HepG2 (cell line): ENCODE measurements at regions not wholly inside any gene's neighbourhood (a gene's known extent, or its start where the extent isn't known, plus 50 kb on each side); places are given as distances from the start of the nearest gene placed in this dataset.

Experiments
- ASH2L ChIP-seq: fragments of 300-600, 200-600 bp; sonication (generic); IDR thresholded peaks from 2 replicates; pipeline ENCODE4 v1.7.0; 2017; ENCODE audit warnings: low read depth, mild to moderate bottlenecking, moderate library complexity, mixed read lengths, low read length; ENCODE audit not compliant: insufficient read length
- CTCF ChIP-seq: sonication (generic); formaldehyde crosslinking; IDR thresholded peaks from 2 replicates; pipeline ENCODE4 v1.5.0; 2020; ENCODE audit warnings: mild to moderate bottlenecking, missing genetic modification reagents, moderate library complexity
- E2F5 ChIP-seq: sonication (generic); formaldehyde crosslinking; conservative IDR thresholded peaks from 2 replicates; pipeline ENCODE4 v1.4.0; 2020; ENCODE audit warnings: missing genetic modification reagents
- EHMT2 ChIP-seq: fragments of 200-600 bp; sonication (generic); IDR thresholded peaks from 2 replicates; pipeline ENCODE4 v1.7.0; 2017; ENCODE audit warnings: antibody characterized with exemption, low read depth, low read length, borderline replicate concordance
- KDM1A ChIP-seq: IDR thresholded peaks from 2 replicates; pipeline ENCODE4 v1.6.1; 2016; ENCODE audit warnings: missing compliant biosample characterization
- NFATC3 ChIP-seq: sonication (generic); formaldehyde crosslinking; IDR thresholded peaks from 2 replicates; pipeline ENCODE4 v1.5.1; 2020; ENCODE audit warnings: mild to moderate bottlenecking, missing genetic modification reagents
- NFIC ChIP-seq: IDR thresholded peaks from 2 replicates; pipeline ENCODE4 v1.6.1; 2012; ENCODE audit warnings: mild to moderate bottlenecking, low read length, inconsistent platforms
- PBX2 ChIP-seq: IDR thresholded peaks from 2 replicates; pipeline ENCODE4 v1.6.1; 2016; ENCODE audit warnings: control low read depth
- RAD21 ChIP-seq: fragments of 450-650 bp; formaldehyde crosslinking; IDR thresholded peaks from 2 replicates; pipeline ENCODE4 v1.5.0; 2020; ENCODE audit warnings: mild to moderate bottlenecking
- RARG ChIP-seq: sonication (generic); formaldehyde crosslinking; IDR thresholded peaks from 2 replicates; pipeline ENCODE4 v1.4.0; 2020; ENCODE audit warnings: low read depth, mild to moderate bottlenecking, missing genetic modification reagents
- RNF2 ChIP-seq: fragments of 450-650 bp; conservative IDR thresholded peaks from 2 replicates; pipeline ENCODE4 v1.6.1; 2016; ENCODE audit warnings: low read depth
- ZNF549 ChIP-seq: sonication (generic); formaldehyde crosslinking; IDR thresholded peaks from 2 replicates; pipeline ENCODE4 v1.5.0; 2020; ENCODE audit warnings: missing genetic modification reagents

GRCh38 chr10:62654966-62655336 is 149.6 kb upstream of the ADO start:
- no peak for TF ChIP-seq RAD21 (CRISPR knock-in tag)
- no peak for TF ChIP-seq KDM1A (CRISPR knock-in tag)
- TF ChIP-seq PBX2 (CRISPR knock-in tag): no peak
- TF ChIP-seq CTCF (CRISPR knock-in tag): no peak
- TF ChIP-seq E2F5: no peak
- TF ChIP-seq RARG: no peak
- TF ChIP-seq RNF2: no peak
- TF ChIP-seq ASH2L: no peak
- no peak for TF ChIP-seq NFIC
- TF ChIP-seq EHMT2: no peak
- TF ChIP-seq NFATC3 (CRISPR knock-in tag): no peak
- no peak for TF ChIP-seq ZNF549
